GM12872 (cell line): ENCODE measurements at regions not wholly inside any gene's neighbourhood (a gene's known extent, or its start where the extent isn't known, plus 50 kb on each side); places are given as distances from the start of the nearest gene placed in this dataset.

Source experiments
- CTCF ChIP-seq: IDR thresholded peaks from 3 replicates; pipeline ENCODE4 v1.5.1; 2011; ENCODE audit warnings: low read depth, mild to moderate bottlenecking, low read length, moderate library complexity; ENCODE audit not compliant: insufficient read depth

- TF ChIP-seq CTCF, result no peak
Observed at GRCh38 chr1:239237912-239238311, 148.5 kb upstream of the CHRM3 start.

- TF ChIP-seq CTCF, result no peak
Observed at GRCh38 chr1:239233626-239234025, 152.7 kb upstream of the CHRM3 start.

GRCh38 chr1:239232921-239233320 lies 153.4 kb upstream of the CHRM3 start:
- TF ChIP-seq CTCF, result no peak

DNA sequence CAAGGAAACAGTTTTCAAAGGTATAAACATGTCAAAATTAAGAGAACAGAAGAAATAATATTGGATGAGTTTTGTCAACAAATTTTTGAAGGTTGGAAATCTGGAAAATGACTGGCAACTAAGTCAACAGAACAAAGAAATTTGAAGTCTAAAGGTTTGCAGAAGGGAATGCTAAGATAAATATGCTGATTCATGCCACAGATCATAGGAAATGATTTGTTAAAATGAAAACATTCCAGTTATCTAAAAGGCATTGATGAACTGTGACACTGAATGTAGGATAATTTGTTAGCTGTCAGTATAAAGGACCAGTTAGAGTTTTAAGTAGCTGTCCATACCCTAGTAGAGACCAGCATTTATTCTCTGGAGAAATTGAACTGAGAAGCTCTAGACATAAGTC lies 157.9 kb upstream of the CHRM3 start:
- TF ChIP-seq CTCF, result no peak

- TF ChIP-seq CTCF, result no peak
Observed at GRCh38 chr1:239225396-239225795, 161.0 kb upstream of the CHRM3 start.

DNA sequence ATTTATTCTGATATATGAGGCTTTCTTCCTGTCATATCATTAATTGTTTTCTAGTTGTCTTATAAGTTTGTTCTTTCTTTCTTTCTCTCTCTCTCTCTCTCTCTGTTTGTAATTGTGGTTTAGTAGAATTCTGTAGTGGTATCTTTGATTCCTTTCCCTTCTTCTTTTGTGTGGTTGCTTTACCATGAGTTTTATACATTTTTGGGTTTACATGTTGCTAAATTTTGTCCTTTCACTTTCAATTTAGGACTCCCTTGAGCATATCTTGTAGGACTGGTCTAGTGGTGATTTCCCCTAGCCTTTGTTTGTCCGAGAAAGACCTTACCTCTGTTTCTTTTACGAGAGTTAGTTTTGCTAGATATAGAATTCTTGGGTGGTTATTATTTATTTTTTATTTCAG lies 162.3 kb upstream of the CHRM3 start:
- TF ChIP-seq CTCF, result no peak

DNA sequence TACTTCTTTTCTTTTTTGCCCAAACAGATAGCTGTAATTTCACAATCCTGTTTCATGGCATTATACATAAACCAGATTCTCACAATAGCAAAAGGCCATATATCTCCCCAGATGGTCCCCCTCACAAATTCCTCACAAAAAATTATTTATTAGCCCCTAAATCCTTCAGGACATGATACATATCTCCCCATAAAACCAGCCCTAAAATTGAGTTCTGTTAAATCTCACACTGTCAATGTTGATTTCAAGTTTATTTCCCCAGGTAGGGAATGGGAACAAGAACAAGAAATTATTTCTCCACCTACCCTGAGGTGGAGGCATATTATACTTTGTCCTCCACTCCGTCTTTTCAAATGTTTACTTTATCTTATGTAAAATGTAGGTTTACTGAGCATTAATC lies 163.4 kb upstream of the CHRM3 start:
- no peak for TF ChIP-seq CTCF

DNA sequence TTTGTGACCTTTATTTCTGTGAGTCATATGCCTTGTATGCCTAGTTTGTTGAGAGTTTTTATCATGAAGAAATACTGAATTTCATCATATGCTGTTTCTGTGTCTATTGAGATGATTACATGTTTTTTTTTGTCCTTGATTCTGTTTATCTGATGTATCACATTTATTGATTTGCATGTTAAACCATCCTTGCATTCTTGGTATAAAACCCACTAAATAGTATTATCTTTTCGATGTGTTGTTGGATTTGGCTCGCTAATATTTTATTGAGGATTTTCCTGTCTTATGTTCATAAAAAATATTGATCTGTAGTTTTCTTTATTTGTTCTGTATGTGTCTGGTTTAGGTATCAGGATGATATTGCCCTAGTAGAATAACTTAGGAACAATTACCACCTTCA lies 164.7 kb upstream of the CHRM3 start:
- TF ChIP-seq CTCF, result no peak
